HepG2 (cell line): ENCODE measurements at regions not wholly inside any gene's neighbourhood (a gene's known extent, or its start where the extent isn't known, plus 50 kb on each side); places are given as distances from the start of the nearest gene placed in this dataset.

Source experiments
- EP300 ChIP-seq, 3 experiments: sonication (generic) in 1 of 3; formaldehyde crosslinking in 1 of 3; IDR thresholded peaks; 2 replicates each; pipeline versions ENCODE4 v1.5.1 to v1.6.1; 2011 to 2020; ENCODE audit warnings: low read depth in 2 of 3, low read length in 2 of 3, borderline replicate concordance in 1 of 3, improper control_type of control experiment in 1 of 3, mild to moderate bottlenecking in 1 of 3, missing genetic modification reagents in 1 of 3, moderate library complexity in 1 of 3
- EZH2 ChIP-seq: conservative IDR thresholded peaks from 2 replicates; pipeline ENCODE4 v1.6.1; 2012; ENCODE audit warnings: mild to moderate bottlenecking, low read depth, low read length, moderate library complexity
- FOXK2 ChIP-seq: fragments of 450-650 bp; IDR thresholded peaks from 2 replicates; pipeline ENCODE4 v1.6.1; 2016
- NAIF1 ChIP-seq: sonication (generic); formaldehyde crosslinking; IDR thresholded peaks from 2 replicates; pipeline ENCODE4 v1.5.0; 2020; ENCODE audit warnings: mild to moderate bottlenecking, missing genetic modification reagents, borderline replicate concordance
- NONO ChIP-seq, 2 experiments: fragments of 450-650 bp in 1 of 2; sonication (generic) in 1 of 2; formaldehyde crosslinking in 1 of 2; IDR thresholded peaks in 1 of 2; conservative IDR thresholded peaks in 1 of 2; 2 replicates each; pipeline versions ENCODE4 v1.6.1 to v1.8.0; 2017 to 2022; ENCODE audit warnings: mild to moderate bottlenecking in 1 of 2, missing genetic modification reagents in 1 of 2, moderate library complexity in 1 of 2
- POLR2AphosphoS2 ChIP-seq: IDR thresholded peaks from 2 replicates; pipeline ENCODE4 v1.6.1; 2011; ENCODE audit warnings: low read depth, low read length, improper control_type of control experiment
- RXRA ChIP-seq: sonication (generic); formaldehyde crosslinking; IDR thresholded peaks from 2 replicates; pipeline ENCODE4 v1.5.1; 2020; ENCODE audit warnings: missing genetic modification reagents
- SMAD3 ChIP-seq: sonication (generic); formaldehyde crosslinking; IDR thresholded peaks from 2 replicates; pipeline ENCODE4 v1.4.0; 2020; ENCODE audit warnings: missing genetic modification reagents
- SRF ChIP-seq: IDR thresholded peaks from 2 replicates; pipeline ENCODE4 v1.6.1; 2011; ENCODE audit warnings: mild to moderate bottlenecking, low read depth, low read length, moderate library complexity
- THAP11 ChIP-seq: IDR thresholded peaks from 2 replicates; pipeline ENCODE4 v1.6.1; 2016; ENCODE audit warnings: missing biosample characterization, missing genetic modification reagents
- ZFP90 ChIP-seq: sonication (generic); formaldehyde crosslinking; IDR thresholded peaks from 2 replicates; pipeline ENCODE4 v1.8.0; 2022; ENCODE audit warnings: missing genetic modification reagents, mild to moderate bottlenecking, inconsistent platforms, borderline replicate concordance
- TF ChIP-seq, protein P1 (sequence below): sonication (generic); formaldehyde crosslinking; IDR thresholded peaks from 2 replicates; pipeline ENCODE4 v1.4.0; 2020; ENCODE audit warnings: missing genetic modification reagents, borderline replicate concordance
- TF ChIP-seq, protein P2 (sequence below): sonication (generic); formaldehyde crosslinking; IDR thresholded peaks from 2 replicates; pipeline ENCODE4 v1.9.0; 2022; ENCODE audit warnings: low read depth, missing genetic modification reagents

DNA sequence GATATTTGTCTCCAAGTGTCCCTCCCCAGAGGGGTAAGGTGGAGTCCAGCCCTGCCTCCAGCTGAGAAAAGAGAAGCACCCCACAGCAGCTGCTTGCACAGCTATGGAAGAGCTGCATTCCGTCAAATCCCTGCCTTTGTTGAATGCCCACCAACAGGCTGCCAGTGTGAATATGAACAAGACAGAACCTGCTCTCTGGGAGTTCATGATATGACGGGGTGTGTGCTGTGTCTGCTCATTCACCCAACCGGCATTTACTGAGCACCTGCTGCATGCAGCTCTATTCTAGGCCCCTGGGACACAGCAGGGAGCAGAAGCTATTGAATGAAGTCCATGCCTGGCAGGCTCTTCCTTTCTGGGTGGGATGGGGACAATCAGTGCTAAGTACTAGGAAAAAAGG, 238.8 kb downstream of the GADD45G start:
- TF ChIP-seq, protein P1, sequence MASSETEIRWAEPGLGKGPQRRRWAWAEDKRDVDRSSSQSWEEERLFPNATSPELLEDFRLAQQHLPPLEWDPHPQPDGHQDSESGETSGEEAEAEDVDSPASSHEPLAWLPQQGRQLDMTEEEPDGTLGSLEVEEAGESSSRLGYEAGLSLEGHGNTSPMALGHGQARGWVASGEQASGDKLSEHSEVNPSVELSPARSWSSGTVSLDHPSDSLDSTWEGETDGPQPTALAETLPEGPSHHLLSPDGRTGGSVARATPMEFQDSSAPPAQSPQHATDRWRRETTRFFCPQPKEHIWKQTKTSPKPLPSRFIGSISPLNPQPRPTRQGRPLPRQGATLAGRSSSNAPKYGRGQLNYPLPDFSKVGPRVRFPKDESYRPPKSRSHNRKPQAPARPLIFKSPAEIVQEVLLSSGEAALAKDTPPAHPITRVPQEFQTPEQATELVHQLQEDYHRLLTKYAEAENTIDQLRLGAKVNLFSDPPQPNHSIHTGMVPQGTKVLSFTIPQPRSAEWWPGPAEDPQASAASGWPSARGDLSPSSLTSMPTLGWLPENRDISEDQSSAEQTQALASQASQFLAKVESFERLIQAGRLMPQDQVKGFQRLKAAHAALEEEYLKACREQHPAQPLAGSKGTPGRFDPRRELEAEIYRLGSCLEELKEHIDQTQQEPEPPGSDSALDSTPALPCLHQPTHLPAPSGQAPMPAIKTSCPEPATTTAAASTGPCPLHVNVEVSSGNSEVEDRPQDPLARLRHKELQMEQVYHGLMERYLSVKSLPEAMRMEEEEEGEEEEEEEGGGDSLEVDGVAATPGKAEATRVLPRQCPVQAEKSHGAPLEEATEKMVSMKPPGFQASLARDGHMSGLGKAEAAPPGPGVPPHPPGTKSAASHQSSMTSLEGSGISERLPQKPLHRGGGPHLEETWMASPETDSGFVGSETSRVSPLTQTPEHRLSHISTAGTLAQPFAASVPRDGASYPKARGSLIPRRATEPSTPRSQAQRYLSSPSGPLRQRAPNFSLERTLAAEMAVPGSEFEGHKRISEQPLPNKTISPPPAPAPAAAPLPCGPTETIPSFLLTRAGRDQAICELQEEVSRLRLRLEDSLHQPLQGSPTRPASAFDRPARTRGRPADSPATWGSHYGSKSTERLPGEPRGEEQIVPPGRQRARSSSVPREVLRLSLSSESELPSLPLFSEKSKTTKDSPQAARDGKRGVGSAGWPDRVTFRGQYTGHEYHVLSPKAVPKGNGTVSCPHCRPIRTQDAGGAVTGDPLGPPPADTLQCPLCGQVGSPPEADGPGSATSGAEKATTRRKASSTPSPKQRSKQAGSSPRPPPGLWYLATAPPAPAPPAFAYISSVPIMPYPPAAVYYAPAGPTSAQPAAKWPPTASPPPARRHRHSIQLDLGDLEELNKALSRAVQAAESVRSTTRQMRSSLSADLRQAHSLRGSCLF (CRISPR knock-in tag) = no peak
- TF ChIP-seq EP300 (IDR thresholded peaks at IDR 0.05; ENCODE audit: low read depth in 2 of 2, low read length in 2 of 2) = no peak
- no peak for TF ChIP-seq EP300 (CRISPR knock-in tag; IDR thresholded peaks at IDR 0.05; ENCODE audit: borderline replicate concordance)
- TF ChIP-seq NAIF1 (CRISPR knock-in tag) = no peak
- TF ChIP-seq THAP11 (CRISPR knock-in tag) = no peak
- TF ChIP-seq SRF = no peak
- TF ChIP-seq EZH2 = no peak
- TF ChIP-seq, protein P2, sequence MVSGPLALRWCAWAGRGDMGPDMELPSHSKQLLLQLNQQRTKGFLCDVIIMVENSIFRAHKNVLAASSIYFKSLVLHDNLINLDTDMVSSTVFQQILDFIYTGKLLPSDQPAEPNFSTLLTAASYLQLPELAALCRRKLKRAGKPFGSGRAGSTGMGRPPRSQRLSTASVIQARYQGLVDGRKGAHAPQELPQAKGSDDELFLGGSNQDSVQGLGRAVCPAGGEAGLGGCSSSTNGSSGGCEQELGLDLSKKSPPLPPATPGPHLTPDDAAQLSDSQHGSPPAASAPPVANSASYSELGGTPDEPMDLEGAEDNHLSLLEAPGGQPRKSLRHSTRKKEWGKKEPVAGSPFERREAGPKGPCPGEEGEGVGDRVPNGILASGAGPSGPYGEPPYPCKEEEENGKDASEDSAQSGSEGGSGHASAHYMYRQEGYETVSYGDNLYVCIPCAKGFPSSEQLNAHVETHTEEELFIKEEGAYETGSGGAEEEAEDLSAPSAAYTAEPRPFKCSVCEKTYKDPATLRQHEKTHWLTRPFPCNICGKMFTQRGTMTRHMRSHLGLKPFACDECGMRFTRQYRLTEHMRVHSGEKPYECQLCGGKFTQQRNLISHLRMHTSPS (CRISPR knock-in tag) = no peak
- TF ChIP-seq NONO (IDR thresholded peaks at IDR 0.05) = no peak
- TF ChIP-seq NONO (CRISPR knock-in tag; conservative IDR thresholded peaks at IDR 0.05) = no peak
- no peak for TF ChIP-seq ZFP90 (CRISPR knock-in tag)
- no peak for TF ChIP-seq FOXK2
- no peak for TF ChIP-seq RXRA
- TF ChIP-seq POLR2AphosphoS2 = no peak
- TF ChIP-seq SMAD3 (CRISPR knock-in tag) = no peak
